Vagina (tissue), 2 donors: ENCODE measurements at regions not wholly inside any gene's neighbourhood (a gene's known extent, or its start where the extent isn't known, plus 50 kb on each side); places are given as distances from the start of the nearest gene placed in this dataset.

Experiments
- DNase-seq, 2 donors: peaks; one replicate each; pipeline ENCODE4 v3.0.0-alpha.2; 2017; ENCODE audit errors: extremely low spot score in 2 of 2
- H3K27ac ChIP-seq: fragments of 200-600 bp; sonication (generic); one replicate; pipeline ENCODE4 v1.5.1; 2019
- H3K27me3 ChIP-seq: fragments of 200-600 bp; sonication (generic); one replicate; pipeline ENCODE4 v1.5.1; 2019
- H3K36me3 ChIP-seq, 2 donors: fragments of 200-600 bp; sonication (generic); one replicate each; pipeline ENCODE4 v1.5.1; 2017 to 2019
- H3K4me1 ChIP-seq: fragments of 200-600 bp; sonication (generic); one replicate; pipeline ENCODE4 v1.5.1; 2019
- H3K4me3 ChIP-seq, 2 donors: fragments of 200-600 bp; sonication (generic); 1 replicate in 1 of 2; 2 replicates in 1 of 2; pipeline ENCODE4 v1.5.1; 2016 to 2019
- H3K9me3 ChIP-seq: fragments of 200-600 bp; sonication (generic); one replicate; pipeline ENCODE4 v1.5.1; 2019
- POLR2A ChIP-seq, 2 donors: fragments of 450-650 bp; IDR thresholded peaks; one replicate each; pipeline ENCODE4 v1.6.1; 2017; ENCODE audit warnings: antibody characterized with exemption in 2 of 2, mild to moderate bottlenecking in 2 of 2, moderate library complexity in 2 of 2
- POLR2AphosphoS5 ChIP-seq, 2 donors: sonication (generic); formaldehyde crosslinking; IDR thresholded peaks; one replicate each; pipeline ENCODE4 v1.9.0; 2017; ENCODE audit warnings: antibody characterized with exemption in 2 of 2, mild to moderate bottlenecking in 2 of 2, low read depth in 1 of 2; ENCODE audit not compliant: insufficient read depth in 1 of 2
- intact Hi-C: fragments of 100-400 bp; cut with DNase I; formaldehyde crosslinking; loops from one replicate; pipeline ENCODE4 v1.15.1; 2023
- TF ChIP-seq, protein P1 (sequence below), 3 experiments: fragments of 450-650 bp in 2 of 3; fragments of 200-600 bp in 1 of 3; sonication (generic) in 1 of 3; IDR thresholded peaks; one replicate each; pipeline ENCODE4 v1.5.1; 2017 to 2019; ENCODE audit warnings: antibody characterized with exemption in 3 of 3, mild to moderate bottlenecking in 2 of 3, moderate library complexity in 2 of 3

DNA sequence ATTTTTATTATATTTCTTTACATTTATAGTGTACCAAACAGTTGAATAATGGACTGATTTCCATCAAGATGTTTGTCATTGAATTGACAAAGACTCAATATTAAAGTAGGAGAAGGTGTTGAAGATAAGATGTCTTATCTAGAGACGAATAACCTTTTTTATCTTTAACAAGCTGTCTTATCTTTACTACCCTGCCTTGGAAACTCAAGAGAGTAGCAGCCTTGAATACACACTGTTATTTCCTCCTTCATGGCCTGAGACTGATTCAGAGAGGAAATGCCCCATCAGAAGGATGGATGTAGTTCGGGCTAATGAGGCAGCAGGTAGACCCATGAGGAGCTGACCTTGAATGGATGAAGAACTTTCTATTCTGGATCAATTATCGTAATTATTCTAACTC, 365.1 kb upstream of the SEMA6D start:
- Histone ChIP-seq H3K4me1 (no peaks in the 10 kb centered on the region), H3K9me3 (no peaks in the 10 kb centered on the region), H3K36me3 (no peaks in the 10 kb centered on the region), H3K27me3 (no peaks in the 10 kb centered on the region), H3K27ac (no peak overlapping the region), H3K4me3 (no peak overlapping the region)
- no peak for DNase-seq
- TF ChIP-seq POLR2AphosphoS5 (IDR thresholded peaks at IDR 0.05; ENCODE audit: insufficient read depth in 1 of 2, low read depth in 1 of 2) (no peak), POLR2A (IDR thresholded peaks at IDR 0.05) (no peak)
- TF ChIP-seq, protein P1, sequence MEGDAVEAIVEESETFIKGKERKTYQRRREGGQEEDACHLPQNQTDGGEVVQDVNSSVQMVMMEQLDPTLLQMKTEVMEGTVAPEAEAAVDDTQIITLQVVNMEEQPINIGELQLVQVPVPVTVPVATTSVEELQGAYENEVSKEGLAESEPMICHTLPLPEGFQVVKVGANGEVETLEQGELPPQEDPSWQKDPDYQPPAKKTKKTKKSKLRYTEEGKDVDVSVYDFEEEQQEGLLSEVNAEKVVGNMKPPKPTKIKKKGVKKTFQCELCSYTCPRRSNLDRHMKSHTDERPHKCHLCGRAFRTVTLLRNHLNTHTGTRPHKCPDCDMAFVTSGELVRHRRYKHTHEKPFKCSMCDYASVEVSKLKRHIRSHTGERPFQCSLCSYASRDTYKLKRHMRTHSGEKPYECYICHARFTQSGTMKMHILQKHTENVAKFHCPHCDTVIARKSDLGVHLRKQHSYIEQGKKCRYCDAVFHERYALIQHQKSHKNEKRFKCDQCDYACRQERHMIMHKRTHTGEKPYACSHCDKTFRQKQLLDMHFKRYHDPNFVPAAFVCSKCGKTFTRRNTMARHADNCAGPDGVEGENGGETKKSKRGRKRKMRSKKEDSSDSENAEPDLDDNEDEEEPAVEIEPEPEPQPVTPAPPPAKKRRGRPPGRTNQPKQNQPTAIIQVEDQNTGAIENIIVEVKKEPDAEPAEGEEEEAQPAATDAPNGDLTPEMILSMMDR (IDR thresholded peaks at IDR 0.05), result no peak
- intact Hi-C loops, result no loop called here

DNA sequence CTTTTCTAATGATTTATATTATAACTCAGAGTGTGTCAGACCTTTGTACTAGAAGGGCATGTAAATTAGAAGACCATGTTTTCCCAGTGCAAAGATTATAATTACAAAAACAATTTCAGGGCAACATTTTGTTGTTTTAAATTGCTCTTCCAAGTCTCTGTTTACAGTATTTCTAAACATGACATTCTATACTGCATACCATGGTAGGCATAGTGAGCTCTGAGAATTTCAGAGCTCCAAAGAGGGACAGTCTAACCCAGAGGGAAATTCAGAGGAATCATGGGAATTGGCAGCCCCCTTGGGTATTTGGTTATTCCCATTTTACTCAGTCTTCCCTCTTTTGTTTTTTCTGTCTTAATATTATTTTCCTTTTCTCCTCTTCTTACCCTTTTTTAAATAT, 361.5 kb upstream of the SEMA6D start:
- Histone ChIP-seq H3K4me3 (no peak overlapping the region), H3K27ac (no peak overlapping the region), H3K4me1 (no peaks in the 10 kb centered on the region), H3K36me3 (no peaks in the 10 kb centered on the region), H3K27me3 (no peaks in the 10 kb centered on the region), H3K9me3 (no peaks in the 10 kb centered on the region)
- intact Hi-C loops, result no loop called here
- TF ChIP-seq POLR2A (IDR thresholded peaks at IDR 0.05) (no peak), POLR2AphosphoS5 (IDR thresholded peaks at IDR 0.05; ENCODE audit: insufficient read depth in 1 of 2, low read depth in 1 of 2) (no peak)
- DNase-seq, result no peak

DNA sequence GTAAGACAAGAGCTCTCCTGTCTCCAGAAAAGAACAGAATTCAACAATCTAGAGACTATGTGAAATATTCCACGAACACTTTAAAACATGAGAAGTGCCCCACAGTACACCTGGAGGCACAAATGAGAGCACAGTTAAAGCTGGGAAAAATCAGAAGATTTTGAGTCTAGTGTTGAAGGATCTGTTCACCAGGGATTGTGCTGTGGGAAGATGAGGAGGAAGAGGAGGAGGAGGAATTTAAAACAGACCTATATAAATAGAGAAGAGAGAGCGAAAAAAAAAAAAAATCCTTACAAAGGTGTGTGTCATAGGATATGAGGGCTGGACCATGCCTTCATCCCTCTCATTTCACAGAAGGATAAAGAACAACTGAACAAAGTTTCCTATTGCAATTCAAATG, 361.0 kb upstream of the SEMA6D start:
- no peak for TF ChIP-seq POLR2AphosphoS5 (IDR thresholded peaks at IDR 0.05; ENCODE audit: insufficient read depth in 1 of 2, low read depth in 1 of 2)
- TF ChIP-seq POLR2A (IDR thresholded peaks at IDR 0.05), result no peak
- TF ChIP-seq, protein P1 (IDR thresholded peaks at IDR 0.05), result no peak

DNA sequence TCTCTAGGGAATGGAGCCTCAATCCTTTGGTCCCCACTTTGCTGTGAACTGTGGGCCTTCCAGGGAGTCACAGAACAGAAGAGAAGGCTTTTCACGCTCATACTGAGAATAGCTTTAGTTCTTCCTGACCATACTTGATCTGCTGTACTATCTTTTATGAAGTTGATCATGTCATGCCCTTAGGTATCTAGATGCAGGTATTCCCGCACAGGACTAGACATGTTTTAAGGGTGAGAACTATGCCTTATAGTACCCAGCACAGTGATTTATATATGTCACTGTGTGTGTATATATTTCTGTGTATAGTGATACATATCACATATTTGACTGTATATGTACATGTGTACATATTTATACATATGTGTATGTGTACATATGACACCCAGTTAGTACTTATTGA, 358.4 kb upstream of the SEMA6D start:
- Histone ChIP-seq H3K4me1 (no peaks in the 10 kb centered on the region), H3K9me3 (no peaks in the 10 kb centered on the region), H3K4me3 (no peak overlapping the region), H3K36me3 (no peaks in the 10 kb centered on the region), H3K27me3 (no peaks in the 10 kb centered on the region), H3K27ac (no peak overlapping the region)
- no peak for DNase-seq
- intact Hi-C loops, result no loop called here
- TF ChIP-seq POLR2A (IDR thresholded peaks at IDR 0.05), result no peak
- TF ChIP-seq, protein P1 (IDR thresholded peaks at IDR 0.05), result no peak
- no peak for TF ChIP-seq POLR2AphosphoS5 (IDR thresholded peaks at IDR 0.05; ENCODE audit: insufficient read depth in 1 of 2, low read depth in 1 of 2)

More for the DNA sequence above, 361.0 kb upstream of the SEMA6D start:
- Histone ChIP-seq H3K9me3 (no peaks in the 10 kb centered on the region), H3K36me3 (no peaks in the 10 kb centered on the region), H3K4me3 (no peak overlapping the region), H3K27ac (no peak overlapping the region), H3K27me3 (no peaks in the 10 kb centered on the region), H3K4me1 (no peaks in the 10 kb centered on the region)
- no peak for DNase-seq
- intact Hi-C loops, result no loop called here

DNA sequence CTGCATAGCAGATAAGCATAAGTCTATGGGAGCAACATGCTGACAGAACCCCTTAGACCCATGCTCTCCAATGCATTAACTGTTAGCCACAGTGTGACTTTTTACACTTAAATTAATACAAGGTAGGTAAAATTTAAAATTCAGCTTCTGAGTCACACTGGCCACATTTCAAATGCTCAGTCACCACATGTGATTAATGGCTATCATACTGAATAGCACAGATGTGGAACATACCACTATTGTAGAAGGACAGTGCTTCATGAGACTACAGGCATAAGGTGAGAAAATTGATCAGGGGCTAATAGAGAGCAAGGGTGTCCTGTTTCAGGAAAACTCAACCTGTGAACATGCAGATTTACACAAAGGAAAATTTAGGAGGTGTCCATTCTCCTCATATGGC, 357.0 kb upstream of the SEMA6D start:
- Histone ChIP-seq H3K27me3 (no peaks in the 10 kb centered on the region), H3K36me3 (no peaks in the 10 kb centered on the region), H3K9me3 (no peaks in the 10 kb centered on the region), H3K4me1 (no peaks in the 10 kb centered on the region), H3K27ac (no peak overlapping the region), H3K4me3 (no peak overlapping the region)
- intact Hi-C loops, result no loop called here
- TF ChIP-seq POLR2A (IDR thresholded peaks at IDR 0.05) (no peak), POLR2AphosphoS5 (IDR thresholded peaks at IDR 0.05; ENCODE audit: insufficient read depth in 1 of 2, low read depth in 1 of 2) (no peak)
- TF ChIP-seq, protein P1 (IDR thresholded peaks at IDR 0.05), result no peak
- no peak for DNase-seq
